ENCODE measurements at regions not wholly inside any gene's neighbourhood (a gene's known extent, or its start where the extent isn't known, plus 50 kb on each side); places are given as distances from the start of the nearest gene placed in this dataset.

- H4K20me1 ChIP-seq (ENCODE audit: insufficient read depth), result no peaks in the 10 kb centered on the region
- H3K36me3 ChIP-seq (ENCODE audit: insufficient read depth), result no peaks in the 10 kb centered on the region
- no peak overlapping the region for H3K4me3 ChIP-seq (IDR thresholded peaks at IDR 0.05; ENCODE audit: insufficient read depth, low read depth, low read length)
Observed at GRCh38 chr4:71634364-71634763, 149.5 kb downstream of the GC start.

GRCh38 chr4:71630803-71631202 lies 153.1 kb downstream of the GC start:
- no peaks in the 10 kb centered on the region for H3K79me2 ChIP-seq (ENCODE audit: insufficient read depth, low read depth)
- no peaks in the 10 kb centered on the region for H3K4me1 ChIP-seq (ENCODE audit: low read depth, poor library complexity, severe bottlenecking)
- H3K4me2 ChIP-seq, result no peak overlapping the region
- H3K9ac ChIP-seq, result no peak overlapping the region
- TF ChIP-seq, protein P1, sequence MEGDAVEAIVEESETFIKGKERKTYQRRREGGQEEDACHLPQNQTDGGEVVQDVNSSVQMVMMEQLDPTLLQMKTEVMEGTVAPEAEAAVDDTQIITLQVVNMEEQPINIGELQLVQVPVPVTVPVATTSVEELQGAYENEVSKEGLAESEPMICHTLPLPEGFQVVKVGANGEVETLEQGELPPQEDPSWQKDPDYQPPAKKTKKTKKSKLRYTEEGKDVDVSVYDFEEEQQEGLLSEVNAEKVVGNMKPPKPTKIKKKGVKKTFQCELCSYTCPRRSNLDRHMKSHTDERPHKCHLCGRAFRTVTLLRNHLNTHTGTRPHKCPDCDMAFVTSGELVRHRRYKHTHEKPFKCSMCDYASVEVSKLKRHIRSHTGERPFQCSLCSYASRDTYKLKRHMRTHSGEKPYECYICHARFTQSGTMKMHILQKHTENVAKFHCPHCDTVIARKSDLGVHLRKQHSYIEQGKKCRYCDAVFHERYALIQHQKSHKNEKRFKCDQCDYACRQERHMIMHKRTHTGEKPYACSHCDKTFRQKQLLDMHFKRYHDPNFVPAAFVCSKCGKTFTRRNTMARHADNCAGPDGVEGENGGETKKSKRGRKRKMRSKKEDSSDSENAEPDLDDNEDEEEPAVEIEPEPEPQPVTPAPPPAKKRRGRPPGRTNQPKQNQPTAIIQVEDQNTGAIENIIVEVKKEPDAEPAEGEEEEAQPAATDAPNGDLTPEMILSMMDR (conservative IDR thresholded peaks at IDR 0.05; ENCODE audit: low read depth, low read length), result no peak
- H3K27me3 ChIP-seq (ENCODE audit: insufficient read depth, low read depth), result no peaks in the 10 kb centered on the region
- no peak overlapping the region for H3K4me3 ChIP-seq (IDR thresholded peaks at IDR 0.05; ENCODE audit: insufficient read depth, low read depth, low read length)
- no peak overlapping the region for H2AFZ ChIP-seq (ENCODE audit: low read depth)
- H3K27ac ChIP-seq, result no peak overlapping the region
- no peaks in the 10 kb centered on the region for H3K36me3 ChIP-seq (ENCODE audit: insufficient read depth)
- H4K20me1 ChIP-seq (ENCODE audit: insufficient read depth), result no peaks in the 10 kb centered on the region

More at GRCh38 chr4:71634364-71634763, 149.5 kb downstream of the GC start:
- TF ChIP-seq, protein P1 (conservative IDR thresholded peaks at IDR 0.05; ENCODE audit: low read depth, low read length), result no peak
- no peak overlapping the region for H3K4me2 ChIP-seq
- H2AFZ ChIP-seq (ENCODE audit: low read depth), result no peak overlapping the region
- no peak overlapping the region for H3K9ac ChIP-seq
- no peaks in the 10 kb centered on the region for H3K79me2 ChIP-seq (ENCODE audit: insufficient read depth, low read depth)
- no peaks in the 10 kb centered on the region for H3K27me3 ChIP-seq (ENCODE audit: insufficient read depth, low read depth)
- H3K4me1 ChIP-seq (ENCODE audit: low read depth, poor library complexity, severe bottlenecking), result no peaks in the 10 kb centered on the region
- H3K27ac ChIP-seq, result no peak overlapping the region

DNA sequence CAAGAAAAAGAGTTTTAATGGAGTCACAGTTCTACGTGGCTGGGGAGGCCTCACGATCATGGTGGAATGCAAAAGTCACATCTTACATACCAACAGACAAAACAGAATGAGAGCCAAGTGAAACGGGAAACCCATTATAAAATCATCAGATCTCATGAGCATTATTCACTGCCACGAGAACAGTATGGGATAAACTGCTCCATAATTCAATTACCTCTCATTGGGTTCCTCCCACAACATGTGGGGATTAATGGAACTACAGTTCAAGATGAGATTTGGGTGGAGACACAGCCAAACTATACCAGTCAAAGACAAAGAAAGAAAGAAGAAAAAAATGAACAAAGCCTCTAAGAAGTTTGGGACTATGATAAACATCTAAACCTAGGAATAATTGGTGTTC lies 158.9 kb downstream of the GC start:
- Histone ChIP-seq H3K4me3 (IDR thresholded peaks at IDR 0.05; ENCODE audit: insufficient read depth, low read depth, low read length) (no peak overlapping the region), H3K27me3 (ENCODE audit: insufficient read depth, low read depth) (no peaks in the 10 kb centered on the region), H3K9ac (no peak overlapping the region), H2AFZ (ENCODE audit: low read depth) (no peak overlapping the region), H4K20me1 (ENCODE audit: insufficient read depth) (no peaks in the 10 kb centered on the region), H3K4me1 (ENCODE audit: low read depth, poor library complexity, severe bottlenecking) (no peaks in the 10 kb centered on the region), H3K4me2 (no peak overlapping the region), H3K79me2 (ENCODE audit: insufficient read depth, low read depth) (no peaks in the 10 kb centered on the region), H3K36me3 (ENCODE audit: insufficient read depth) (no peaks in the 10 kb centered on the region), H3K27ac (no peak overlapping the region)
- TF ChIP-seq, protein P1 (conservative IDR thresholded peaks at IDR 0.05; ENCODE audit: low read depth, low read length), result no peak
